PC-9 (cell line): ENCODE measurements at regions not wholly inside any gene's neighbourhood (a gene's known extent, or its start where the extent isn't known, plus 50 kb on each side); places are given as distances from the start of the nearest gene placed in this dataset.

Experiments
- BruUV-seq: library from RNA; stranded (reverse); fragments of 400-500 nt; replicated peaks from 2 replicates; lab custom pipeline; 2021; lab: Mats Ljungman, UMichigan
- CTCF ChIA-PET: fragments of 300-600 bp; sonication (Branson Sonifier 250); formaldehyde crosslinking; loops from one replicate; lab custom pipeline; 2022; ENCODE audit warnings: antibody characterized with exemption; lab: Charles Lee
- POLR2A ChIA-PET: fragments of 300-600 bp; sonication (Branson Sonifier 250); formaldehyde crosslinking; loops from one replicate; lab custom pipeline; 2022; ENCODE audit warnings: antibody characterized with exemption; ENCODE audit not compliant: unreplicated experiment; lab: Charles Lee
- DNase-seq, 2 experiments: peaks; one replicate each; pipeline versions ENCODE4 v3.0.0 to v3.0.0-alpha.2; 2015 to 2022; ENCODE audit warnings: mixed read lengths in 1 of 2
- H2AFZ ChIP-seq: fragments of 200-600 bp; sonication (generic); 2 replicates; pipeline ENCODE4 v1.8.1; 2017; ENCODE audit warnings: antibody characterized with exemption
- H3F3A ChIP-seq: fragments of 200-600 bp; sonication (generic); 2 replicates; pipeline ENCODE4 v1.8.1; 2017; ENCODE audit warnings: antibody characterized with exemption, mild to moderate bottlenecking, low read depth; ENCODE audit not compliant: insufficient read depth
- H3K27ac ChIP-seq: fragments of 200-600 bp; sonication (generic); 2 replicates; pipeline ENCODE4 v1.6.1; 2016; ENCODE audit warnings: mixed run types
- H3K27me3 ChIP-seq: fragments of 200-600 bp; sonication (generic); 2 replicates; pipeline ENCODE4 v1.6.1; 2016; ENCODE audit warnings: low read depth, mixed run types; ENCODE audit not compliant: insufficient read depth
- H3K36me3 ChIP-seq: fragments of 200-600 bp; sonication (generic); 2 replicates; pipeline ENCODE4 v1.6.1; 2016; ENCODE audit warnings: low read depth, mixed run types
- H3K4me1 ChIP-seq: fragments of 200-600 bp; sonication (generic); replicated peaks from 2 replicates; pipeline ENCODE4 v1.6.1; 2016; ENCODE audit warnings: mixed run types; ENCODE audit not compliant: insufficient read depth
- H3K4me2 ChIP-seq: fragments of 200-600 bp; sonication (generic); 2 replicates; pipeline ENCODE4 v1.6.1; 2017; ENCODE audit warnings: mixed run types
- H3K4me3 ChIP-seq: fragments of 200-600 bp; sonication (generic); 2 replicates; pipeline ENCODE4 v1.6.1; 2016; ENCODE audit warnings: mixed run types
- H3K79me2 ChIP-seq: fragments of 200-600 bp; sonication (generic); 2 replicates; pipeline ENCODE4 v1.6.1; 2017; ENCODE audit warnings: low read depth, mixed run types
- H3K9me2 ChIP-seq: fragments of 200-600 bp; sonication (generic); 2 replicates; pipeline ENCODE4 v1.8.1; 2017; ENCODE audit warnings: mild to moderate bottlenecking; ENCODE audit not compliant: insufficient read depth
- H3K9me3 ChIP-seq: fragments of 200-600 bp; sonication (generic); 2 replicates; pipeline ENCODE4 v1.8.1; 2016; ENCODE audit warnings: low read depth; ENCODE audit not compliant: insufficient read depth
- H4K20me1 ChIP-seq: fragments of 200-600 bp; sonication (generic); 2 replicates; pipeline ENCODE4 v1.8.1; 2017; ENCODE audit not compliant: insufficient read depth
- CTCF ChIP-seq: fragments of 200-600 bp; sonication (generic); conservative IDR thresholded peaks from 2 replicates; pipeline ENCODE4 v1.6.1; 2017; ENCODE audit warnings: mixed run types, antibody characterized with exemption, mild to moderate bottlenecking, moderate library complexity
- EZH2 ChIP-seq: fragments of 200-600 bp; sonication (generic); IDR thresholded peaks from 2 replicates; pipeline ENCODE4 v1.8.0; 2017; ENCODE audit warnings: antibody characterized with exemption, low read depth
- intact Hi-C: fragments of 100-400 bp; cut with micrococcal nuclease; formaldehyde crosslinking; loops from one replicate; pipeline ENCODE4 v1.10.0; 2022; ENCODE audit not compliant: unreplicated experiment

- POLR2A ChIA-PET: no interaction called here
- Histone ChIP-seq H4K20me1 (no peaks in the 10 kb centered on the region), H3F3A (peaks cover 8% of the 10 kb centered on the region), H3K9me3 (no peaks in the 10 kb centered on the region), H3K36me3 (no peaks in the 10 kb centered on the region), H3K4me2 (no peak overlapping the region), H3K4me3 (no peak overlapping the region), H3K27me3 (no peaks in the 10 kb centered on the region), H3K4me1 (peaks cover 12% of the 10 kb centered on the region), H2AFZ (no peak overlapping the region), H3K9me2 (no peaks in the 10 kb centered on the region), H3K79me2 (no peaks in the 10 kb centered on the region), H3K27ac (no peak overlapping the region)
- no peak for DNase-seq
- CTCF ChIA-PET: no interaction called here
- intact Hi-C loops: no loop called here
- no TSS peak for BruUV-seq
- TF ChIP-seq EZH2 (no peak), CTCF (no peak)
Observed at GRCh38 chr12:107509421-107509820, 176.2 kb upstream of the PWP1 start.

GRCh38 chr12:107510211-107510610, 175.4 kb upstream of the PWP1 start:
- Histone ChIP-seq H3K9me3 (no peaks in the 10 kb centered on the region), H4K20me1 (no peaks in the 10 kb centered on the region), H3K4me2 (no peak overlapping the region), H3K4me3 (no peak overlapping the region), H3K36me3 (no peaks in the 10 kb centered on the region), H3K79me2 (no peaks in the 10 kb centered on the region), H2AFZ (no peak overlapping the region), H3K27me3 (no peaks in the 10 kb centered on the region), H3K4me1 (peaks cover 20% of the 10 kb centered on the region), H3F3A (peaks cover 13% of the 10 kb centered on the region), H3K27ac (no peak overlapping the region), H3K9me2 (no peaks in the 10 kb centered on the region)
- DNase-seq: no peak
- BruUV-seq: no TSS peak
- intact Hi-C loops: no loop called here
- TF ChIP-seq CTCF (no peak), EZH2 (no peak)
- ChIA-PET POLR2A (no interaction called here), CTCF (no interaction called here)

GRCh38 chr12:107511292-107511691, 174.3 kb upstream of the PWP1 start:
- CTCF ChIA-PET: no interaction called here
- no TSS peak for BruUV-seq
- H3K36me3 ChIP-seq: no peaks in the 10 kb centered on the region
- no peaks in the 10 kb centered on the region for H3K79me2 ChIP-seq
- DNase-seq: no peak
- H3F3A ChIP-seq: peaks cover 23% of the 10 kb centered on the region
- POLR2A ChIA-PET: no interaction called here
- no peaks in the 10 kb centered on the region for H4K20me1 ChIP-seq
- intact Hi-C loops: no loop called here
- H3K4me3 ChIP-seq: no peak overlapping the region
- no peak for TF ChIP-seq EZH2
- TF ChIP-seq CTCF: no peak
- H3K27ac ChIP-seq: no peak overlapping the region
- H3K9me2 ChIP-seq: no peaks in the 10 kb centered on the region
- no peak overlapping the region for H2AFZ ChIP-seq
- no peak overlapping the region for H3K4me2 ChIP-seq
- no peaks in the 10 kb centered on the region for H3K27me3 ChIP-seq
- H3K4me1 ChIP-seq: peaks cover 29% of the 10 kb centered on the region
- no peaks in the 10 kb centered on the region for H3K9me3 ChIP-seq
